ENCODE measurements at regions not wholly inside any gene's neighbourhood (a gene's known extent, or its start where the extent isn't known, plus 50 kb on each side); places are given as distances from the start of the nearest gene placed in this dataset.
"Not testable (repeated sequence)": the region's sequence is repeated elsewhere in the genome, so short reads cannot be mapped to it uniquely, and the experiment has no call there.

- intact Hi-C loops (cut with DNase I); H3K4me3 ChIP-seq; H3K36me3 ChIP-seq; H3K27me3 ChIP-seq; DNase-seq (ENCODE audit: extremely low spot score); H3K9me3 ChIP-seq: not testable (repeated sequence)
- Histone ChIP-seq H3K27ac (replicated peaks in 1 of 4) (peak overlapping the region in 2 of 4 donors; percentile 72 to 75), H3K4me1 (peaks cover 0 to 41% (median 0%) of the 10 kb centered on the region in 4 donors)
- no CpG with 5 or more reads among the region's 5 CpGs for WGBS
These were observed 168.2 kb downstream of the RBMY1A1 start for GRCh38 chrY:21702927-21703326.

- Histone ChIP-seq H3K4me3 (no peak overlapping the region), H3K27me3 (no peaks in the 10 kb centered on the region), H3K36me3 (no peaks in the 10 kb centered on the region), H3K9me3 (no peaks in the 10 kb centered on the region), H3K27ac (replicated peaks in 1 of 4) (no peak overlapping the region), H3K4me1 (peaks cover 0 to 41% (median 0%) of the 10 kb centered on the region in 4 donors)
- no peak for DNase-seq (ENCODE audit: extremely low spot score)
- intact Hi-C loops (cut with DNase I) = no loop called here
- TF ChIP-seq EP300 (IDR thresholded peaks at IDR 0.05) (no peak), CTCF (IDR thresholded peaks at IDR 0.05) (no peak), POLR2AphosphoS5 (IDR thresholded peaks at IDR 0.05) (no peak)
These were observed 170.6 kb downstream of the RBMY1A1 start for GRCh38 chrY:21705309-21705708.

GRCh38 chrY:21706611-21707010 is 171.9 kb downstream of the RBMY1A1 start:
- H3K9me3 ChIP-seq; H3K36me3 ChIP-seq; intact Hi-C loops (cut with DNase I); H3K27me3 ChIP-seq; DNase-seq (ENCODE audit: extremely low spot score); H3K27ac ChIP-seq (replicated peaks in 1 of 4); H3K4me3 ChIP-seq: not testable (repeated sequence)
- H3K4me1 ChIP-seq = peaks cover 0 to 33% (median 0%) of the 10 kb centered on the region in 4 donors
- no CpG with 5 or more reads among the region's 3 CpGs for WGBS

GRCh38 chrY:21735489-21736060 is 158.8 kb downstream of the RBMY1D start:
- no CpG with 5 or more reads among the region's 2 CpGs for WGBS
- H3K27ac ChIP-seq (replicated peaks in 1 of 4); H3K4me3 ChIP-seq; H3K4me1 ChIP-seq; intact Hi-C loops (cut with DNase I); H3K27me3 ChIP-seq; H3K9me3 ChIP-seq; DNase-seq (ENCODE audit: extremely low spot score); H3K36me3 ChIP-seq: not testable (repeated sequence)

GRCh38 chrY:21744998-21745397 is 149.3 kb downstream of the RBMY1D start:
- H3K9me3 ChIP-seq; H3K27me3 ChIP-seq; H3K4me1 ChIP-seq; intact Hi-C loops (cut with DNase I); H3K36me3 ChIP-seq; H3K27ac ChIP-seq (replicated peaks in 1 of 4); DNase-seq (ENCODE audit: extremely low spot score); H3K4me3 ChIP-seq: not testable (repeated sequence)
- WGBS = no CpG with 5 or more reads among the region's 5 CpGs

- H3K4me3 ChIP-seq; H3K27me3 ChIP-seq; H3K36me3 ChIP-seq; H3K4me1 ChIP-seq; H3K9me3 ChIP-seq; H3K27ac ChIP-seq (replicated peaks in 1 of 4); intact Hi-C loops (cut with DNase I); DNase-seq (ENCODE audit: extremely low spot score): not testable (repeated sequence)
- no CpG with 5 or more reads among the region's 5 CpGs for WGBS
These were observed 134.1 kb downstream of the RBMY1D start for GRCh38 chrY:21760243-21760642.

GRCh38 chrY:21767824-21768223 is 126.5 kb downstream of the RBMY1D start:
- WGBS = no CpG with 5 or more reads among the region's 1 CpG
- H3K36me3 ChIP-seq; H3K9me3 ChIP-seq; H3K27me3 ChIP-seq; H3K4me1 ChIP-seq; H3K27ac ChIP-seq (replicated peaks in 1 of 4); DNase-seq (ENCODE audit: extremely low spot score); intact Hi-C loops (cut with DNase I); H3K4me3 ChIP-seq: not testable (repeated sequence)

- no CpG with 5 or more reads among the region's 4 CpGs for WGBS
- intact Hi-C loops (cut with DNase I) = not testable (repeated sequence)
These were observed 112.0 kb downstream of the RBMY1D start for GRCh38 chrY:21782174-21782860.

More at GRCh38 chrY:21782174-21782860, 112.0 kb downstream of the RBMY1D start:
- H3K27ac ChIP-seq (replicated peaks in 1 of 4); H3K9me3 ChIP-seq; H3K4me1 ChIP-seq; H3K36me3 ChIP-seq; H3K27me3 ChIP-seq; H3K4me3 ChIP-seq; DNase-seq (ENCODE audit: extremely low spot score): not testable (repeated sequence)

Data from esophagus muscularis mucosa (tissue), 4 donors.